HS-5 (cell line): ENCODE measurements at regions not wholly inside any gene's neighbourhood (a gene's known extent, or its start where the extent isn't known, plus 50 kb on each side); places are given as distances from the start of the nearest gene placed in this dataset.
"Not testable (repeated sequence)": the region's sequence is repeated elsewhere in the genome, so short reads cannot be mapped to it uniquely, and the experiment has no call there.

ENCODE experiments used
- DNase-seq: peaks from one replicate; pipeline ENCODE4 v3.0.0-alpha.2; 2012; ENCODE audit warnings: low read depth

DNA sequence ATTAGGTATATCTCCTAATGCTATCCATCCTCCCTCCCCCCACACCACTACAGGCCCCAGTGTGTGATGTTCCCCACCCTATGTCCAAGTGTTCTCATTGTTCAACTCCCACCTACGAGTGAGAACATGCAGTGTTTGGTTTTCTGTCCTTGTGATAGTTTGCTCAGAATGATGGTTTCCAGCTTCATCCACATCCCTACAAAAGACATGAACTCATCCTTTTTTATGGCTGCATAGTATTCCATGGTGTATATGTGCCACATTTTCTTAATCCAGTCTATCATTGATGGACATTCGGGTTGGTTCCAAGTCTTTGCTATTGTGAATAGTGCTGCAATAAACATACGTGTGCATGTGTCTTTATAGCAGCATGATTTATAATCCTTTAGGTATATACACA is 53.8 kb upstream of the HIVEP2 start:
- DNase-seq, result not testable (repeated sequence)

DNA sequence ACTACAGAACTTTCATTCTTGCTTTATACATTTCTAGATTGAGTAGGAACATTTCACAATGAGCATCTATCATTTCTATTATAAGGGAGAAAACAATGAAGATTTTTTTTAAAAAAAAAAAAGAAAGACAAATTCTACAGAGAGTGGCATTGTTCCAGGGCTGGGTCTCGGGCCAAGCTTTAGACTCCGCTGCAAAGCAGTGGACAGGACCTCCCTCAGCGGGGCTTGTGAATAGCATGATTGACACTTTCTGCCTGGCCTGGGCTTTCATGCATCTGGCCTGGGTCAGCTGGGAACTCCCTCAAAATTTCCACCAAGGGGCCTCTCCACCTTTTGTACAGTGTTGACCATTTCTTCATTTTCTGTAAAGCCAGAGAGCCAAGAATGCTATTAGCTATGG is 55.8 kb upstream of the HIVEP2 start:
- DNase-seq, result no peak

DNA sequence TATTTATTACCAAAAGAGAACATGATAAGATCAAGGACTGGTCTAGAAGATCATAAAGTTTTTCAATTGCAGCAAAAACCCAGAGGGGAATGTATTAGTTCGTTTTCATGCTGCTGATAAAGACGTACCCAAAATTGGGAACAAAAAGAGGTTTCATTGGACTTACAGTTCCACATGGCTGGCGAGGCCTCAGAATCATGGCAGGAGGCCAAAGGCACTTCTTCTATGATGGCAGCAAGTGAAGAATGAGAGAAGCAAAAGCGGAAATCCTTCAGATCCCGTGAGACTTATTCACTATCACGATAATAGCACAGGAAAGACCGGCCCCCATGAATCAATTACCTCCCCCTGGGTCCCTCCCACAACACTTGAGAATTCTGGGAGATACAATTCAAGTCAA is 57.7 kb upstream of the HIVEP2 start:
- DNase-seq, result no peak

DNA sequence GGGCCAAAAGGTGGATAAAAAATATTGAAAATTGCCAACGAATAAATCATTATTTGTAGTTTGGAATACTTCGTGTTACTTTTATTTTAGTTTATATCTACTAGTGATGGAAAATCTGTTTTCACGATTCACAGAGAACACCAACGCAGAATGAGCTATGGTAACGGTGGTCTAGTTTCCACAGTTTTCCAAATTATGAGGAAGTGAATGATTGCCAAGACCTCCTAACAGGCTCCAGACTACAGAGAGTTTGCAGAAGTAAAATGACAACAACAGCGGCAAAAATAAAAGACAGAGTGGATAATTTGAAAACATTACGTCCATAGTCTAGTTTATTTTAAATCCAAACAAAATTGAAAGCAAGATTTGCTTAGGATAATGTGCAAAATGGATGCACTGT is 57.0 kb upstream of the AIG1 start:
- DNase-seq, result no peak

DNA sequence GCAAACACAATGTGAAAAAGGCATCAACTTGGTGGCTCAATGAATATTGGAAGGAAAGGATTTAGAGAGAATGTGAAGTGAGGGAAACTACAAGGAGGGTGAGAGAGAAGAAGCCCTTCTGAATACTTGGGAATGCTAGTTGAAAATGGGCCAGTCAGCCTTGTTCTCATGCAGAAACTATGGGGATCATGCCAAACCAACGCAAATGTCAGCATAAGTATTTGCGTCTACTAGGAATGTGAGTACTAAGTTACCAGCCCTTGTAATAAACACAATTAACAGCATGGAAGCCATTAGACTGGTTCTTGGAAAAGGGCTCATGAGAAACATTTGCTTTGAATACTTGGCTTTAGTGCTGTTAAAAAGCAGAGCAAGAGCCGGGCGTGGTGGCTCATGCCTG is 54.9 kb upstream of the AIG1 start:
- no peak for DNase-seq

DNA sequence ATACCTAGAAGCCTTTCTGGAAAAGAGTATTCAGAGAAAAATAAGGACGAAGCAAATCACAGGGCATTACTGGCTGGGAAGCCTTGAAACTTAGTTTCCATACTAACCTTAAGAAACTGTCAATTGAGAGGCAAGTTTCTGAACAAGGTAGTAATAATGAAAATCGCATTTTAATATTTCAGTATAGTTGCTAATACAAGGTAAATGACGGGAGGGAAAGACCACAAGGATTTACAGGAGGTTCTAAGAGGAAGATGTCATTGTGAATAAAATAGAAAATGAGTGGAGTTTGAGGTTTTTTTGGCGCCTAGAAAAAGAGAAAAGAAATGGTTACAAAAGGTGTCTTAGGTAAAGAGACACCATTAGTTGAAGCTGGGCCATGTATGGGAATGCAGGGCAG is 53.9 kb upstream of the AIG1 start:
- DNase-seq, result no peak

DNA sequence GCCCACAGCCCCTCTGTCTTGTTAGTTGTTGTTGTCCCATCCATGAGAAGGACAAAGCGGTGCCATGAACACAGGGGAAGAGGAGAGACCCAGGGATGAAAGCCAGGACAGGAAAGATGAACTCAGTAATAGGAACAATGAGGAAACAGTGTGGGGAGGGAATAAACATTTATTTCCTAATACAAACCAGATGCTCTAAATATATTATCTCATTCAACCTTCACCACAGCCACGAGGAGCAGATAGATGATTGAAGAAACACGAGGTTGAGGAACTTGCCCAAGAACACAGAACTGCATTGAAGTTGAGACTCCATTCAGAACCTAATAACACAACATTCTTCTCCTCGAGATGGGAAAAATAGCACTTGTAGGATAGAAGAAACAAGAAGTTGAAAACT is 53.0 kb upstream of the AIG1 start:
- DNase-seq, result peak; percentile 2

DNA sequence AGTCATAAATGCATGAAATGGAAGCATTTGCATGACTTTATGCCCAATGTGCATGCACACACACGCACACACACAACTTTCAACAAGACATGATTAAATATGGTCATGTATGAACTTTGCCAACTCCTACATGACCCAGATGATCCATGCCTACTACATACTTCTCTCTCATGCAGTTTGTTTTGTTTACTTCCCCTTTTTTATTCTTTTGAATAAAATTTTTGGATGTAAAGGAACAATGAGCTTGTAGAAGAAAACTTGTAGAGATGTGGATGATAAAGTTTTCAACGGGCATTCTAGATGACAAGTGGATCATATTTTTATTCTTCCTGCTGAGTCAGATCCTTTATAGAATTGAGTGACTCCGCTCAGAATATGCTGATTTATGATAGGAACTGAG is 50.8 kb upstream of the AIG1 start:
- DNase-seq, result no peak
